SH-SY5Y (cell line): ENCODE measurements at regions not wholly inside any gene's neighbourhood (a gene's known extent, or its start where the extent isn't known, plus 50 kb on each side); places are given as distances from the start of the nearest gene placed in this dataset.

ENCODE experiments used
- GATA2 ChIP-seq: IDR thresholded peaks from 2 replicates; pipeline ENCODE4 v1.6.1; 2011; ENCODE audit warnings: mild to moderate bottlenecking, low read depth, low read length
- GATA3 ChIP-seq: IDR thresholded peaks from 2 replicates; pipeline ENCODE4 v1.6.1; 2011; ENCODE audit warnings: low read depth, mild to moderate bottlenecking, low read length, moderate library complexity

DNA sequence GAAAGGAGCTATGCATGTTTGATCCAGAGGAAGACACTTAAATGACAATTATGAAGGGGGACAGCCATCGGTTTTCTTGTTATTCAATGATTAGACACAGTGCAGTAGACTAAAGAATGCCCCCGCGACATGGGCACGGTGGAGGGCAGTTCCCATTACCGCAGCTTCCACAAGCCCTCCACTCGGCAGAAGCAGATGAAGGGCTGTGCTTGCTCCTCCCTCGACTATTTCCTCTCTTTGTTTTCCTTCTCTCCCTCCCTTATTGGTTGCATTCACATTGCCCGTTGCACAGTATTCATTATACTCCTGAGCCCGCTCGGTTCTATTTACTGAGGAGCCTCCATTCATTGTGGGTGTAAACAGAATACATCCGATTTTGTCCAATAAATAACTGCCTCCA is 138.8 kb upstream of the RASSF8 start:
- no peak for TF ChIP-seq GATA2
- TF ChIP-seq GATA3 = no peak
